ENCODE measurements at regions not wholly inside any gene's neighbourhood (a gene's known extent, or its start where the extent isn't known, plus 50 kb on each side); places are given as distances from the start of the nearest gene placed in this dataset.
A peak's percentile ranks its signal among the peaks of the same experiment; 100 is the strongest.

DNA sequence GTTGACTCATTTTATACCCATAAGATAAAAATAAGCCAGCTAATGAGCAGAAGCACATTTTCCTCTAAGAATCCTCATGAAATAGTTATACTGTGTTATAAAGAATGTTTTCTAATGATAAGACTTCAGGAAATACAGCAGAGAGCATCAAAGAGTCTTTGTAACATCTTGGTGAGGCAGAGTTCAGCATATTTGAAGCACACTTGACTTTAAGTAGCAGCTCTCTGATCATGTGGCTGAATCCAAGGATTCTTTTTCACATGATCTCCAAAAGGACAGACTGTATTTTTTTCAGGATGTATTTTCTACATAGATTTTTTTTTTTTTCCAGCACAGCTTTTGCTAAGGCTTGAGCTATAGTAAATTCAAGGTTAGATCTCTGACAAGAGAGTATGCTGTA, 195.1 kb downstream of the SI start:
- Histone ChIP-seq H3K79me1 (ENCODE audit: low read length) (no peaks in the 10 kb centered on the region), H3K4ac (ENCODE audit: low read depth, low read length) (no peak overlapping the region), H3K56ac (ENCODE audit: low read length) (no peak overlapping the region), H3K23ac (ENCODE audit: low read length) (no peak overlapping the region), H3K4me3 (ENCODE audit: low read length) (no peak overlapping the region), H2AK5ac (ENCODE audit: low read length) (no peak overlapping the region), H3K36me3 (ENCODE audit: control insufficient read depth, insufficient read depth, low read length) (no peaks in the 10 kb centered on the region), H2BK5ac (ENCODE audit: low read length) (no peak overlapping the region), H2BK120ac (ENCODE audit: low read depth, low read length) (no peak overlapping the region), H3K27ac (ENCODE audit: low read depth, low read length) (no peak overlapping the region), H3K4me1 (ENCODE audit: control insufficient read depth, low read depth, low read length) (no peaks in the 10 kb centered on the region), H3K79me2 (ENCODE audit: control insufficient read depth, insufficient read depth, low read length) (no peaks in the 10 kb centered on the region), H4K5ac (ENCODE audit: low read length) (no peak overlapping the region), H3K4me2 (ENCODE audit: low read length) (no peak overlapping the region), H3K18ac (ENCODE audit: low read length) (no peak overlapping the region), H4K8ac (ENCODE audit: low read depth, low read length) (no peak overlapping the region), H3K9ac (ENCODE audit: low read length) (no peak overlapping the region), H2BK15ac (replicated peaks; ENCODE audit: low read depth) (no peak overlapping the region), H3K27me3 (ENCODE audit: insufficient read depth, low read length, poor library complexity) (no peaks in the 10 kb centered on the region)
- no peak for DNase-seq

DNA sequence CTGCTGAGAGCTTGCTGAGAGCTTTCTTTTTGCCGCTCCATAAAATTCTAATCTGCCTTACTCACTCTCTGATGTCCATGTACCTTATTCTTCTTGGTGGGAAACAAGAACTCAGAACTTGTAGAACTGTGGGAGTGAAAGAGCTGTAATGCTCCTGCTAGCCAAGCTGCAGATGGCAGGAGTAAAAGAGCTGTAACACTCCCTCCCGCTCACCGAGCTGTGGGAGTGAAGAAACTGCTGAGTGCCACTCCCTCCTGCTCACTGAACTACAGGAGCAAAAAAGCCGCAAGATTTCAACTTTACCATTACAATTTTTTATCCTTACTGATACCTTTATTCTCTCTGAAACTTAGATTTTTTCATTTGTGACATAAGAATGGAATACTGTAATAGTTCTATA, 199.1 kb downstream of the SI start:
- Histone ChIP-seq H4K8ac (ENCODE audit: low read depth, low read length) (no peak overlapping the region), H3K4me2 (ENCODE audit: low read length) (no peak overlapping the region), H3K79me1 (ENCODE audit: low read length) (no peaks in the 10 kb centered on the region), H3K23ac (ENCODE audit: low read length) (no peak overlapping the region), H3K27me3 (ENCODE audit: insufficient read depth, low read length, poor library complexity) (no peaks in the 10 kb centered on the region), H3K56ac (ENCODE audit: low read length) (no peak overlapping the region), H2BK5ac (ENCODE audit: low read length) (no peak overlapping the region), H2AK5ac (ENCODE audit: low read length) (no peak overlapping the region), H2BK120ac (ENCODE audit: low read depth, low read length) (no peak overlapping the region), H3K9ac (ENCODE audit: low read length) (no peak overlapping the region), H2BK15ac (replicated peaks; ENCODE audit: low read depth) (no peak overlapping the region), H3K4me3 (ENCODE audit: low read length) (no peak overlapping the region), H3K18ac (ENCODE audit: low read length) (no peak overlapping the region), H3K4me1 (ENCODE audit: control insufficient read depth, low read depth, low read length) (no peaks in the 10 kb centered on the region), H3K4ac (ENCODE audit: low read depth, low read length) (no peak overlapping the region), H3K79me2 (ENCODE audit: control insufficient read depth, insufficient read depth, low read length) (no peaks in the 10 kb centered on the region), H4K5ac (ENCODE audit: low read length) (no peak overlapping the region), H3K36me3 (ENCODE audit: control insufficient read depth, insufficient read depth, low read length) (no peaks in the 10 kb centered on the region), H3K27ac (ENCODE audit: low read depth, low read length) (no peak overlapping the region)
- no CpG with 5 or more reads among the region's 4 CpGs for WGBS (ENCODE audit: extremely low coverage, insufficient coverage, low lambda C conversion rate)
- peak; percentile 24 for DNase-seq

DNA sequence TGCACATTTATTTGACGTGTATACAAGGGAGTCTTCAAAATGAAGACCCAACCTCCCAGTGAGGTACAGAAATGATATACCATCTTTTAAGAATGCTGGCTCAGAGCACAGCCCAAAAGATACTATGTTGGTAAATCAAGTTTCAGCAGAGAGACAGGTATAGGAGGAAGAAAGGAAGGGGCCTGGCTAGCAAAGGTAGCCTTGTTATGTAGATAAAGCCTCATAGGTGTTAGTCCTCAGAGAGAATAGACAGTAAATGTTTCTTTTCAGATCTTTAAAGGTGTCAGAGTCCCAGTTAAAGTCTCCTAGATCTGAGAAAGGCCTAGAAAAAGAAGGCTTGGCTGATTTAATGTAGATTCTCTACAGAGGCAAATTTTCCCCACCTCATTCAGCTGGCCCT, 213.8 kb downstream of the SI start:
- no CpG with 5 or more reads among the region's 1 CpG for WGBS (ENCODE audit: extremely low coverage, insufficient coverage, low lambda C conversion rate)
- Histone ChIP-seq H2BK15ac (replicated peaks; ENCODE audit: low read depth) (no peak overlapping the region), H3K18ac (ENCODE audit: low read length) (no peak overlapping the region)

DNA sequence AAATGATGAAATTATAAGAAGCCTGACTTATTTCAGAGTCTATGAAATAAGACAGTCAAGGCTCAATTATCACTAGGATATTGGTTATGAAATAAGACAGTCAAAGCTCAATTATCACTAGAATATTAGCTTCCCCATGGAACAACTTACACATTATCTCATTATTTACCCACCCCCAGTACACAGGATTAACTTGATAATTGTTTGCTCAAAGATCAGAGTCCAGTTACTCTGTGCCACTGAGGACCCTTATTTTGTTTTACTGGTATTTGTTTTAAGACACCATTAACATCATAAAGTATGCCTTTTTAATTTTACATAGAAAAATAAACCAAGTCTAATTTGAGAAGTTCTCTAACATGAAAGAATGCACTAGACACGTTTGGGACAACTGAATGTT, 225.4 kb downstream of the SI start:
- H4K8ac ChIP-seq (ENCODE audit: low read depth, low read length): no peak overlapping the region
- H3K27ac ChIP-seq (ENCODE audit: low read depth, low read length): no peak overlapping the region
- H4K5ac ChIP-seq (ENCODE audit: low read length): no peak overlapping the region
- H3K36me3 ChIP-seq (ENCODE audit: control insufficient read depth, insufficient read depth, low read length): no peaks in the 10 kb centered on the region
- no peak overlapping the region for H3K4me2 ChIP-seq (ENCODE audit: low read length)
- no peak for DNase-seq
- no peaks in the 10 kb centered on the region for H3K79me1 ChIP-seq (ENCODE audit: low read length)
- H3K18ac ChIP-seq (ENCODE audit: low read length): no peak overlapping the region
- H2BK15ac ChIP-seq (replicated peaks; ENCODE audit: low read depth): no peak overlapping the region
- H3K56ac ChIP-seq (ENCODE audit: low read length): no peak overlapping the region
- H3K4ac ChIP-seq (ENCODE audit: low read depth, low read length): no peak overlapping the region
- H3K9ac ChIP-seq (ENCODE audit: low read length): no peak overlapping the region
- no peak overlapping the region for H2AK5ac ChIP-seq (ENCODE audit: low read length)
- no peak overlapping the region for H2BK120ac ChIP-seq (ENCODE audit: low read depth, low read length)
- H3K79me2 ChIP-seq (ENCODE audit: control insufficient read depth, insufficient read depth, low read length): no peaks in the 10 kb centered on the region
- no peaks in the 10 kb centered on the region for H3K4me1 ChIP-seq (ENCODE audit: control insufficient read depth, low read depth, low read length)
- H2BK5ac ChIP-seq (ENCODE audit: low read length): no peak overlapping the region
- no peak overlapping the region for H3K23ac ChIP-seq (ENCODE audit: low read length)
- no peak overlapping the region for H3K4me3 ChIP-seq (ENCODE audit: low read length)
- no peaks in the 10 kb centered on the region for H3K27me3 ChIP-seq (ENCODE audit: insufficient read depth, low read length, poor library complexity)
- WGBS (ENCODE audit: extremely low coverage, insufficient coverage, low lambda C conversion rate): no CpG with 5 or more reads among the region's 1 CpG

More for the DNA sequence above, 213.8 kb downstream of the SI start:
- Histone ChIP-seq H3K56ac (ENCODE audit: low read length) (no peak overlapping the region), H3K79me2 (ENCODE audit: control insufficient read depth, insufficient read depth, low read length) (no peaks in the 10 kb centered on the region), H2BK120ac (ENCODE audit: low read depth, low read length) (no peak overlapping the region), H3K4me2 (ENCODE audit: low read length) (no peak overlapping the region), H3K4me3 (ENCODE audit: low read length) (no peak overlapping the region), H3K27me3 (ENCODE audit: insufficient read depth, low read length, poor library complexity) (no peaks in the 10 kb centered on the region), H3K79me1 (ENCODE audit: low read length) (no peaks in the 10 kb centered on the region), H3K36me3 (ENCODE audit: control insufficient read depth, insufficient read depth, low read length) (no peaks in the 10 kb centered on the region), H2AK5ac (ENCODE audit: low read length) (no peak overlapping the region), H3K9ac (ENCODE audit: low read length) (no peak overlapping the region), H4K8ac (ENCODE audit: low read depth, low read length) (no peak overlapping the region), H3K4me1 (ENCODE audit: control insufficient read depth, low read depth, low read length) (no peaks in the 10 kb centered on the region), H3K23ac (ENCODE audit: low read length) (no peak overlapping the region), H3K27ac (ENCODE audit: low read depth, low read length) (no peak overlapping the region), H3K4ac (ENCODE audit: low read depth, low read length) (no peak overlapping the region), H2BK5ac (ENCODE audit: low read length) (no peak overlapping the region), H4K5ac (ENCODE audit: low read length) (no peak overlapping the region)
- no peak for DNase-seq

DNA sequence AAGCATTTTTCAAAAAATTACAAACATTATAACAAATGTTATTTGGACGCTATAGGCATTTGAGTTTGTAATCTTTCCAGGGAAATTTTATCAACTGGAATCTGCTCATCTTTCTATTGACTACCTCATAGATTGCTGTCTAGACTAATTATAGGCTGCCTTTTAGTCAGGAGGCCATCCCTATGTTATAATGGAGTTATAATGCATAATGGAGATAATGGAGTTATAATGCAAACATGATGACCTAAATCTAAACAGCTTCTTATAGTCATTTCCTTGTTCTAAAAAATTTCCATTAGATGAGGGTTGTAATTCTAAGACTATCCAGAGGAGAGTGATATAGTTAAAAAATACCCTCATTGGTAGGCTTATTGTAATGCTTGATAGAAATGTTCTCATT, 226.4 kb downstream of the SI start:
- Histone ChIP-seq H4K8ac (ENCODE audit: low read depth, low read length) (no peak overlapping the region), H3K27ac (ENCODE audit: low read depth, low read length) (no peak overlapping the region), H2AK5ac (ENCODE audit: low read length) (no peak overlapping the region), H3K4me1 (ENCODE audit: control insufficient read depth, low read depth, low read length) (no peaks in the 10 kb centered on the region), H3K23ac (ENCODE audit: low read length) (no peak overlapping the region), H2BK120ac (ENCODE audit: low read depth, low read length) (no peak overlapping the region), H3K4me2 (ENCODE audit: low read length) (no peak overlapping the region), H2BK15ac (replicated peaks; ENCODE audit: low read depth) (no peak overlapping the region), H3K27me3 (ENCODE audit: insufficient read depth, low read length, poor library complexity) (no peaks in the 10 kb centered on the region), H3K56ac (ENCODE audit: low read length) (no peak overlapping the region), H3K9ac (ENCODE audit: low read length) (no peak overlapping the region), H4K5ac (ENCODE audit: low read length) (no peak overlapping the region), H3K79me1 (ENCODE audit: low read length) (no peaks in the 10 kb centered on the region), H3K4me3 (ENCODE audit: low read length) (no peak overlapping the region), H3K36me3 (ENCODE audit: control insufficient read depth, insufficient read depth, low read length) (no peaks in the 10 kb centered on the region), H3K79me2 (ENCODE audit: control insufficient read depth, insufficient read depth, low read length) (no peaks in the 10 kb centered on the region), H2BK5ac (ENCODE audit: low read length) (no peak overlapping the region), H3K4ac (ENCODE audit: low read depth, low read length) (no peak overlapping the region), H3K18ac (ENCODE audit: low read length) (no peak overlapping the region)
- DNase-seq: no peak
- WGBS (ENCODE audit: extremely low coverage, insufficient coverage, low lambda C conversion rate): no CpG with 5 or more reads among the region's 1 CpG

DNA sequence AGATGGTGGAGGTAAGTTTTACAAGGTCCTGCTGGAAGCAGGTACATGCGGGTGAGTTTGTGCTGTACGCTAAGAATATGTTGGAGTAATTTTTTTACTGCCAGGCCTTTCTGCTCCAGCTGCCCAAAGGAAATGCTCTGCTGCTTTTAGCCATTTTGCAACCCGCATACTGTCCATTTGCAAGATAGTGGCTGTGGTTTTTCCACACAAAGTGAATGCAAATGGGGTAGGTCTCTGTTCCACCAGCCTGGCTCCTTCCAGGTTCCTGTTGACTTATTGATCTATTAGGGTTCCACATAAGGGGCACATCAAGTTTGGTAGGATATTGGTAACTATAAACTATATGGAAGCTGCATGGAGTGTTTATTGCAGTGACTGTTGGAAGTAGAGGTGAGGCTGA, 227.1 kb downstream of the SI start:
- H3K4me2 ChIP-seq (ENCODE audit: low read length): no peak overlapping the region
- H2AK5ac ChIP-seq (ENCODE audit: low read length): no peak overlapping the region
- no peak overlapping the region for H2BK5ac ChIP-seq (ENCODE audit: low read length)
- H3K79me2 ChIP-seq (ENCODE audit: control insufficient read depth, insufficient read depth, low read length): no peaks in the 10 kb centered on the region
- H3K23ac ChIP-seq (ENCODE audit: low read length): no peak overlapping the region
- H3K9ac ChIP-seq (ENCODE audit: low read length): no peak overlapping the region
- H3K27me3 ChIP-seq (ENCODE audit: insufficient read depth, low read length, poor library complexity): no peaks in the 10 kb centered on the region
- H3K36me3 ChIP-seq (ENCODE audit: control insufficient read depth, insufficient read depth, low read length): no peaks in the 10 kb centered on the region
- WGBS (ENCODE audit: extremely low coverage, insufficient coverage, low lambda C conversion rate): no CpG with 5 or more reads among the region's 3 CpGs
- no peak overlapping the region for H3K18ac ChIP-seq (ENCODE audit: low read length)
- H4K8ac ChIP-seq (ENCODE audit: low read depth, low read length): no peak overlapping the region
- H2BK15ac ChIP-seq (replicated peaks; ENCODE audit: low read depth): no peak overlapping the region
- no peaks in the 10 kb centered on the region for H3K4me1 ChIP-seq (ENCODE audit: control insufficient read depth, low read depth, low read length)
- H3K79me1 ChIP-seq (ENCODE audit: low read length): no peaks in the 10 kb centered on the region
- no peak overlapping the region for H3K4me3 ChIP-seq (ENCODE audit: low read length)
- H3K56ac ChIP-seq (ENCODE audit: low read length): no peak overlapping the region
- no peak overlapping the region for H3K4ac ChIP-seq (ENCODE audit: low read depth, low read length)
- H2BK120ac ChIP-seq (ENCODE audit: low read depth, low read length): no peak overlapping the region
- H3K27ac ChIP-seq (ENCODE audit: low read depth, low read length): no peak overlapping the region
- no peak overlapping the region for H4K5ac ChIP-seq (ENCODE audit: low read length)
- no peak for DNase-seq

All from mesendoderm (in vitro differentiated cells).